Lung (tissue), 11 donors: ENCODE measurements at regions not wholly inside any gene's neighbourhood (a gene's known extent, or its start where the extent isn't known, plus 50 kb on each side); places are given as distances from the start of the nearest gene placed in this dataset.

ENCODE experiments used
- ATAC-seq: fragments of 200-7000 bp; cut with Tn5 transposase; one replicate; pipeline ENCODE4 v1.9.1; 2020; ENCODE audit warnings: moderate number of reproducible peaks; ENCODE audit not compliant: insufficient read depth, low FRiP score
- DNase-seq, 3 donors: peaks; one replicate each; pipeline ENCODE4 v3.0.0-alpha.2; 2013 to 2017
- H3K27ac ChIP-seq, 2 donors: one replicate each; pipeline ENCODE4 v1.5.1; 2013; ENCODE audit warnings: mild to moderate bottlenecking in 2 of 2, moderate library complexity in 2 of 2, control low read depth in 1 of 2, inconsistent platforms in 1 of 2, low read depth in 1 of 2, low read length in 1 of 2
- H3K27me3 ChIP-seq, 3 donors: one replicate each; pipeline ENCODE4 v1.5.1; 2013; ENCODE audit warnings: low read length in 2 of 3; ENCODE audit not compliant: control insufficient read depth in 3 of 3, insufficient read depth in 3 of 3
- H3K36me3 ChIP-seq, 4 donors: one replicate each; pipeline ENCODE4 v1.5.1; 2013; ENCODE audit warnings: low read length in 4 of 4, mild to moderate bottlenecking in 1 of 4, moderate library complexity in 1 of 4; ENCODE audit not compliant: control insufficient read depth in 4 of 4, insufficient read depth in 4 of 4
- H3K4me1 ChIP-seq, 5 donors: one replicate each; pipeline ENCODE4 v1.5.1; 2013; ENCODE audit warnings: low read length in 5 of 5, mild to moderate bottlenecking in 2 of 5, moderate library complexity in 1 of 5; ENCODE audit not compliant: control insufficient read depth in 5 of 5, insufficient read depth in 5 of 5
- H3K4me3 ChIP-seq: one replicate; pipeline ENCODE4 v1.5.1; 2013; ENCODE audit warnings: mild to moderate bottlenecking, control low read depth, moderate library complexity
- H3K9ac ChIP-seq, 2 donors: one replicate each; pipeline ENCODE4 v1.5.1; 2013; ENCODE audit warnings: low read length in 2 of 2, control low read depth in 1 of 2; ENCODE audit not compliant: insufficient read depth in 1 of 2
- H3K9me3 ChIP-seq, 4 donors: one replicate each; pipeline ENCODE4 v1.5.1; 2013; ENCODE audit warnings: low read length in 3 of 4, mild to moderate bottlenecking in 1 of 4, moderate library complexity in 1 of 4; ENCODE audit not compliant: control insufficient read depth in 4 of 4, insufficient read depth in 3 of 4
- CTCF ChIP-seq: IDR thresholded peaks from 2 replicates; pipeline ENCODE4 v1.5.1; 2012; ENCODE audit warnings: mild to moderate bottlenecking; ENCODE audit errors: control extremely low read depth, extremely low read depth
- WGBS, 2 donors: extraction: QIAGEN DNeasy Blood & Tissue Kit; methylation state at CpG; one replicate each; pipeline ENCODE4 v1.1.7; 2013; 5-methylcytosine and 5-hydroxymethylcytosine counted together
- donor health status: control.
- donor health status: control.
- donor health status: Bipolar disorder and iron deficiency.
- donor health status: healthy.
- donor health status: DM: yes; HTN: yes; CAD: no.

GRCh38 chr5:120792477-120792876 lies 328.4 kb downstream of the PRR16 start:
- Histone ChIP-seq H3K27me3 (no peaks in the 10 kb centered on the region), H3K4me1 (peaks cover 0 to 5% (median 0%) of the 10 kb centered on the region in 5 donors), H3K27ac (no peak overlapping the region), H3K36me3 (no peaks in the 10 kb centered on the region), H3K9me3 (no peaks in the 10 kb centered on the region), H3K4me3 (no peak overlapping the region), H3K9ac (no peak overlapping the region)
- no peak for TF ChIP-seq CTCF
- WGBS, 2 donors = 80 to 84% methylated on average over 2 of the region's 2 CpGs
- DNase-seq = no peak
- no peak for ATAC-seq

GRCh38 chr5:120794121-120794520 lies 330.0 kb downstream of the PRR16 start:
- DNase-seq (no peak), ATAC-seq (no peak)
- H3K27me3 ChIP-seq = no peaks in the 10 kb centered on the region
- H3K4me1 ChIP-seq = peaks cover 0 to 5% (median 0%) of the 10 kb centered on the region in 5 donors
- no peak overlapping the region for H3K27ac ChIP-seq
- no peak for TF ChIP-seq CTCF
- H3K36me3 ChIP-seq = no peaks in the 10 kb centered on the region
- H3K4me3 ChIP-seq = no peak overlapping the region
- no peaks in the 10 kb centered on the region for H3K9me3 ChIP-seq
- no peak overlapping the region for H3K9ac ChIP-seq
- WGBS, 2 donors = 75 to 79% methylated on average over 1 of the region's 1 CpG

DNA sequence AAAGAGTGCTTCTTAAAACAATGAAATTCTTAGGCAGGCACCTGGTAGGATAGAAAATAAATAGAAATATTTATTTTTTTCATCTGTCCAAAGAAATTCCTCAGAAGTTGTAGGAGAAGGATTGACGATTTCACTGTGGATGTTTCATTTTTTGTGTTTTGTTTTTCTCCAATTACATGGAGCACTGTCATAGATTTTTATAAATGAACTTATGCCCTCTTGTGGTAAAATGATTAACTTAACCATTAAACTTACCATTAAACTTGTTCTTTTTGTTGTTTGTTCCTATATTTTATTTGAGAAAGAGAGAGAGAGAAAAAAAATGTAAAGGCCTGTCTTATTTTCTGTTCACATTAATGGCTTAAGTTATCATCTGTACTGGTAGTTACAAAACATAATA lies 339.2 kb downstream of the PRR16 start:
- H3K9ac ChIP-seq = no peak overlapping the region
- no peaks in the 10 kb centered on the region for H3K36me3 ChIP-seq
- H3K27ac ChIP-seq = no peak overlapping the region
- peaks cover 0 to 14% (median 0%) of the 10 kb centered on the region in 5 donors for H3K4me1 ChIP-seq
- H3K4me3 ChIP-seq = no peak overlapping the region
- ATAC-seq = no peak
- H3K9me3 ChIP-seq = no peaks in the 10 kb centered on the region
- H3K27me3 ChIP-seq = no peaks in the 10 kb centered on the region
- WGBS, 2 donors = 22 to 27% methylated on average over 1 of the region's 1 CpG
- DNase-seq = peak in 2 of 3 donors; percentile 53 to 65
- TF ChIP-seq CTCF = no peak

GRCh38 chr5:120805131-120805530 lies 341.0 kb downstream of the PRR16 start:
- ATAC-seq (no peak), DNase-seq (peak in 1 of 3 donors; percentile 2)
- H3K4me3 ChIP-seq = no peak overlapping the region
- no peaks in the 10 kb centered on the region for H3K36me3 ChIP-seq
- H3K9me3 ChIP-seq = no peaks in the 10 kb centered on the region
- H3K9ac ChIP-seq = no peak overlapping the region
- TF ChIP-seq CTCF = no peak
- WGBS, 2 donors = 35 to 60% methylated on average over 2 of the region's 2 CpGs
- no peak overlapping the region for H3K27ac ChIP-seq
- no peaks in the 10 kb centered on the region for H3K27me3 ChIP-seq
- H3K4me1 ChIP-seq = peaks cover 0 to 14% (median 0%) of the 10 kb centered on the region in 5 donors
